ENCODE measurements at regions not wholly inside any gene's neighbourhood (a gene's known extent, or its start where the extent isn't known, plus 50 kb on each side); places are given as distances from the start of the nearest gene placed in this dataset.

- H3K27ac ChIP-seq = no peak overlapping the region
Observed at GRCh38 chr5:94017579-94017978, 276.2 kb upstream of the POU5F2 start.

DNA sequence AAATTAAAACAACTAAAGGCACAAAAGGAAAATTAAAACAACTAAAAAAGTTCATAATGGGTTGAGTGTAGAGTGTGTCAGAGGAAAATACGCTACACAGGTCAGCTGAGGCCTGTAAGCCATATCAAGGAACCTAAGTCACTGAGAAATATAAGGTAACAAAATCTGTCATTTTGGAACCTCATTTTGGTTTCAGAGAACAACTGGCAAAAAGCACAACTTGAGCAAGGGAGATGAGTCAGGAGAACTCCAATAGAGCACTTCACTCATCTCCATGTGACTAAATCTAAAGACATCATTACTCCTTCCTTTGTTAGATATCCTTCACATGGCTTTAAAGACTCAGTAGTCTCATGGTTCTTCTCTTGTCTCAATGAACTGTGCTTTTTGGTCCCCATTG is 269.4 kb upstream of the POU5F2 start:
- no peak for DNase-seq (ENCODE audit: extremely low spot score in 2 of 2)
- Histone ChIP-seq H3K4me3 (no peak overlapping the region), H3K27ac (no peak overlapping the region), H3K9me3 (no peaks in the 10 kb centered on the region), H3K4me1 (no peaks in the 10 kb centered on the region), H3K27me3 (no peaks in the 10 kb centered on the region), H3K36me3 (peaks cover 0 to 4% of the 10 kb centered on the region in 2 donors)
- TF ChIP-seq CTCF (IDR thresholded peaks at IDR 0.05) = no peak
- TF ChIP-seq POLR2AphosphoS5 (IDR thresholded peaks at IDR 0.05; ENCODE audit: insufficient read depth in 1 of 2, low read depth in 1 of 2) = no peak
- no peak for TF ChIP-seq POLR2A (IDR thresholded peaks at IDR 0.05)
- intact Hi-C loops (cut with DNase I) = no loop called here

More at GRCh38 chr5:94017579-94017978, 276.2 kb upstream of the POU5F2 start:
- Histone ChIP-seq H3K9me3 (no peaks in the 10 kb centered on the region), H3K4me1 (no peaks in the 10 kb centered on the region), H3K36me3 (peaks cover 0 to 18% of the 10 kb centered on the region in 2 donors), H3K27me3 (no peaks in the 10 kb centered on the region), H3K4me3 (no peak overlapping the region)
- intact Hi-C loops (cut with DNase I) = no loop called here
- DNase-seq (ENCODE audit: extremely low spot score in 2 of 2) = no peak
- TF ChIP-seq POLR2AphosphoS5 (IDR thresholded peaks at IDR 0.05; ENCODE audit: insufficient read depth in 1 of 2, low read depth in 1 of 2) (no peak), POLR2A (IDR thresholded peaks at IDR 0.05) (no peak), CTCF (IDR thresholded peaks at IDR 0.05) (no peak)

- no peaks in the 10 kb centered on the region for H3K9me3 ChIP-seq
- H3K36me3 ChIP-seq = peaks cover 0 to 7% of the 10 kb centered on the region in 2 donors
- H3K4me1 ChIP-seq = no peaks in the 10 kb centered on the region
- DNase-seq (ENCODE audit: extremely low spot score in 2 of 2) = no peak
- no peaks in the 10 kb centered on the region for H3K27me3 ChIP-seq
- intact Hi-C loops (cut with DNase I) = no loop called here
- no peak overlapping the region for H3K4me3 ChIP-seq
- no peak overlapping the region for H3K27ac ChIP-seq
- TF ChIP-seq POLR2AphosphoS5 (IDR thresholded peaks at IDR 0.05; ENCODE audit: insufficient read depth in 1 of 2, low read depth in 1 of 2) (no peak), CTCF (IDR thresholded peaks at IDR 0.05) (no peak), POLR2A (IDR thresholded peaks at IDR 0.05) (no peak)
Observed at GRCh38 chr5:94009161-94009560, 267.8 kb upstream of the POU5F2 start.

GRCh38 chr5:93998951-93999455 is 257.6 kb upstream of the POU5F2 start:
- DNase-seq (ENCODE audit: extremely low spot score in 2 of 2) = no peak
- Histone ChIP-seq H3K4me1 (no peaks in the 10 kb centered on the region), H3K27me3 (no peaks in the 10 kb centered on the region), H3K36me3 (no peaks in the 10 kb centered on the region), H3K9me3 (peaks cover 6% of the 10 kb centered on the region), H3K4me3 (no peak overlapping the region), H3K27ac (no peak overlapping the region)
- intact Hi-C loops (cut with DNase I) = no loop called here
- TF ChIP-seq CTCF (IDR thresholded peaks at IDR 0.05) = no peak
- no peak for TF ChIP-seq POLR2A (IDR thresholded peaks at IDR 0.05)
- TF ChIP-seq POLR2AphosphoS5 (IDR thresholded peaks at IDR 0.05; ENCODE audit: insufficient read depth in 1 of 2, low read depth in 1 of 2) = no peak

DNA sequence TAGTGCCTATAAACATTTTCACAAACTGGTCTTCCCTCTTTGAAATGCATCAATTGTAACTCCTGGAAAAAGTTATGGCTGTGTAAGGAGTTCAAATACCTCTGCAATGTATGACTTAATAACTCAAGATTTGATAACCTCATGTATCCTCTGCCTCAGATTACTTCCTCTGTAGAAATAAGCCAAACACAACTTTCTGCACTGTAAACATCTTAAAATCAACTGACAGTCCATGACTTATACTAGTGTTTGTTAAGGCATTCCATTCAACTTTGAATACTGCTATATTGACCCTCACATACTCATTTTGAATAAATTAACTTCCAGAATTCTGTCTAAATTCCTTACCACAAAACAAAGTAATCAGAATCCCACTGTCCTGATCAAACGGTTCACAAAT is 256.2 kb upstream of the POU5F2 start:
- no peaks in the 10 kb centered on the region for H3K27me3 ChIP-seq
- H3K9me3 ChIP-seq = peaks cover 6% of the 10 kb centered on the region
- intact Hi-C loops (cut with DNase I) = no loop called here
- no peaks in the 10 kb centered on the region for H3K36me3 ChIP-seq
- DNase-seq (ENCODE audit: extremely low spot score in 2 of 2) = no peak
- H3K4me1 ChIP-seq = no peaks in the 10 kb centered on the region
- no peak overlapping the region for H3K4me3 ChIP-seq
- no peak overlapping the region for H3K27ac ChIP-seq
- no peak for TF ChIP-seq POLR2AphosphoS5 (IDR thresholded peaks at IDR 0.05; ENCODE audit: insufficient read depth in 1 of 2, low read depth in 1 of 2)
- no peak for TF ChIP-seq CTCF (IDR thresholded peaks at IDR 0.05)
- TF ChIP-seq POLR2A (IDR thresholded peaks at IDR 0.05) = no peak
